A549 (cell line): ENCODE measurements at regions not wholly inside any gene's neighbourhood (a gene's known extent, or its start where the extent isn't known, plus 50 kb on each side); places are given as distances from the start of the nearest gene placed in this dataset.

Experiments used
- ATAC-seq, 2 experiments: fragments of 200-7000 bp in 1 of 2; fragments of >200 bp in 1 of 2; cut with Nextera tagmentation in 1 of 2; cut with Tn5 transposase in 1 of 2; 3 replicates each; pipeline versions ENCODE4 v1.8.0 to v1.9.1; 2018 to 2020; ENCODE audit warnings: mild to moderate bottlenecking in 1 of 2, moderate library complexity in 1 of 2
- CTCF ChIA-PET: fragments of 300-600 bp; sonication (Branson Sonifier 250); formaldehyde crosslinking; extraction: SDS; loops from one replicate; lab custom pipeline; 2021; ENCODE audit warnings: antibody characterized with exemption, inconsistent platforms; lab: Yijun Ruan, JAX
- POLR2A ChIA-PET: fragments of 350-600 bp; formaldehyde crosslinking; extraction: SDS; loops from one replicate; lab custom pipeline; 2021; ENCODE audit warnings: antibody characterized with exemption, inconsistent platforms; lab: Yijun Ruan, JAX
- DNase-seq, 2 experiments: peaks; one replicate each; pipeline versions ENCODE4 v3.0.0 to v3.0.0-alpha.2; 2011 to 2016; ENCODE audit warnings: low read depth in 1 of 2, low spot score in 1 of 2
- FAIRE-seq: peaks from 2 replicates; lab custom pipeline; 2011; peaks lifted over from hg19 to GRCh38; lab: Jason Lieb, UNC
- H3K27ac ChIP-seq, 2 experiments: fragments of >200 bp; sonication (Bioruptor Twin); formaldehyde crosslinking; 3 replicates each; pipeline ENCODE4 v1.5.1; 2016 to 2017
- H3K4me1 ChIP-seq: fragments of >200 bp; sonication (Bioruptor Twin); formaldehyde crosslinking; 3 replicates; pipeline ENCODE4 v1.6.1; 2016
- H3K4me2 ChIP-seq: fragments of >200 bp; sonication (Bioruptor Twin); formaldehyde crosslinking; 3 replicates; pipeline ENCODE4 v1.6.1; 2016
- H3K4me3 ChIP-seq: fragments of >200 bp; sonication (Bioruptor Twin); formaldehyde crosslinking; 3 replicates; pipeline ENCODE4 v1.5.1; 2016
- H3K9me3 ChIP-seq: fragments of >200 bp; sonication (Bioruptor Twin); formaldehyde crosslinking; 3 replicates; pipeline ENCODE4 v1.6.1; 2016
- CEBPB ChIP-seq, 2 experiments: fragments of >200 bp in 1 of 2; sonication (Bioruptor Twin) in 1 of 2; formaldehyde crosslinking in 1 of 2; IDR thresholded peaks; 2 replicates each; pipeline ENCODE4 v1.6.1; 2012 to 2016
- CHD4 ChIP-seq: fragments of 200-600 bp; sonication (generic); IDR thresholded peaks from 2 replicates; pipeline ENCODE4 v1.6.1; 2016; ENCODE audit warnings: antibody characterized with exemption, mild to moderate bottlenecking, borderline replicate concordance
- EP300 ChIP-seq, 2 experiments: fragments of >200 bp; sonication (Bioruptor Twin); formaldehyde crosslinking; IDR thresholded peaks; 2 replicates in 1 of 2; 3 replicates in 1 of 2; pipeline ENCODE4 v1.6.1; 2016 to 2017
- GATA3 ChIP-seq: IDR thresholded peaks from 2 replicates; pipeline ENCODE4 v1.6.1; 2012; ENCODE audit warnings: borderline replicate concordance
- HOXA7 ChIP-seq: fragments of 250-450 bp; sonication (Bioruptor Pico); IDR thresholded peaks from 2 replicates; pipeline ENCODE4 v1.5.0; 2020; ENCODE audit warnings: mild to moderate bottlenecking, moderate library complexity
- HOXB5 ChIP-seq: fragments of 250-450 bp; sonication (Bioruptor Pico); IDR thresholded peaks from 2 replicates; pipeline ENCODE4 v1.5.0; 2020; ENCODE audit warnings: mild to moderate bottlenecking, moderate library complexity
- MAFK ChIP-seq: fragments of 450-650 bp; IDR thresholded peaks from 2 replicates; pipeline ENCODE4 v1.6.1; 2014; ENCODE audit not compliant: partially characterized antibody
- MYC ChIP-seq: IDR thresholded peaks from 2 replicates; pipeline ENCODE4 v1.6.1; 2012; ENCODE audit warnings: mild to moderate bottlenecking, inconsistent platforms, low read length, improper control_type of control experiment, borderline replicate concordance
- NR3C1 ChIP-seq: fragments of >200 bp; sonication (Bioruptor Twin); formaldehyde crosslinking; IDR thresholded peaks from 3 replicates; pipeline ENCODE4 v1.6.1; 2017
- PBX3 ChIP-seq: IDR thresholded peaks from 2 replicates; pipeline ENCODE4 v1.6.1; 2012
- RNF2 ChIP-seq: fragments of 200-600 bp; sonication (generic); IDR thresholded peaks from 2 replicates; pipeline ENCODE4 v1.6.1; 2016; ENCODE audit warnings: low read depth, mild to moderate bottlenecking, antibody characterized with exemption, moderate library complexity, borderline replicate concordance
- TFCP2L1 ChIP-seq: fragments of 250-450 bp; sonication (Bioruptor Pico); IDR thresholded peaks from 2 replicates; pipeline ENCODE4 v1.5.0; 2021; ENCODE audit warnings: mild to moderate bottlenecking
- ZNF302 ChIP-seq: fragments of 250-450 bp; sonication (Bioruptor Pico); IDR thresholded peaks from 2 replicates; pipeline ENCODE4 v1.9.0; 2021; ENCODE audit warnings: inconsistent platforms, mild to moderate bottlenecking, moderate library complexity
- ZSCAN20 ChIP-seq: fragments of 250-450 bp; sonication (Bioruptor Pico); IDR thresholded peaks from 2 replicates; pipeline ENCODE4 v1.8.0; 2022; ENCODE audit warnings: mild to moderate bottlenecking, moderate library complexity
- WGBS: methylation state at CpG from one replicate; pipeline ENCODE4 v1.1.6; 2017; ENCODE audit errors: missing lambda C conversion rate; 5-methylcytosine and 5-hydroxymethylcytosine counted together

- TF ChIP-seq ZSCAN20: peak; percentile 87
- TF ChIP-seq, all 56 proteins: peak for 27
These were observed 69.7 kb upstream of the TNS3 start (continued) for GRCh38 chr7:47651355-47652317.

GRCh38 chr7:47649919-47650318 lies 68.0 kb upstream of the TNS3 start:
- H3K27ac ChIP-seq: peak overlapping the region; percentile 91 to 96
- peaks cover 78% of the 10 kb centered on the region for H3K4me1 ChIP-seq
- no peak overlapping the region for H3K4me2 ChIP-seq
- DNase-seq (no peak), ATAC-seq (no peak), FAIRE-seq (no peak)
- no peaks in the 10 kb centered on the region for H3K9me3 ChIP-seq
- TF ChIP-seq NR3C1 (no peak), EP300 (IDR thresholded peaks at IDR 0.05) (no peak), CEBPB (IDR thresholded peaks at IDR 0.05) (no peak), MYC (no peak), HOXB5 (no peak)
- CTCF ChIA-PET: interaction anchor here (1.0 to 1.4 kb wide), 2 partner anchors 10 to 39 kb away, joined by 3 to 5 read pairs; no protein-coding TSS in a partner anchor
- H3K4me3 ChIP-seq: no peak overlapping the region
- POLR2A ChIA-PET: no interaction called here
- WGBS: 87% methylated on average over 7 of the region's 7 CpGs

- Histone ChIP-seq H3K27ac (peak overlapping the region; percentile 91 to 96), H3K4me1 (peaks cover 62% of the 10 kb centered on the region), H3K4me3 (no peak overlapping the region), H3K4me2 (no peak overlapping the region), H3K9me3 (peaks cover 8% of the 10 kb centered on the region)
- ChIA-PET POLR2A (interaction anchor here (0.6 kb wide), 1 partner anchor 19 kb away, joined by 4 read pairs; no protein-coding TSS in a partner anchor), CTCF (interaction anchor here (1.0 to 1.3 kb wide), 3 partner anchors 13 to 171 kb away, joined by 3 to 5 read pairs (median 4); no protein-coding TSS in a partner anchor)
- DNase-seq (no peak), ATAC-seq (no peak), FAIRE-seq (no peak)
- WGBS: 80% methylated on average over 7 of the region's 7 CpGs
- no peak for TF ChIP-seq RNF2
- TF ChIP-seq NR3C1: no peak
- TF ChIP-seq EP300 (IDR thresholded peaks at IDR 0.05): no peak
- no peak for TF ChIP-seq GATA3
- no peak for TF ChIP-seq PBX3
- TF ChIP-seq ZNF302 (CRISPR knock-in tag): no peak
- no peak for TF ChIP-seq MAFK
- TF ChIP-seq TFCP2L1: no peak
These were observed 66.5 kb upstream of the TNS3 start for GRCh38 chr7:47648275-47648925.

GRCh38 chr7:47647918-47648250 lies 66.0 kb upstream of the TNS3 start:
- ATAC-seq (no peak), FAIRE-seq (no peak)
- Histone ChIP-seq H3K9me3 (peaks cover 12% of the 10 kb centered on the region), H3K4me3 (no peak overlapping the region), H3K27ac (peak overlapping the region; percentile 91 to 96), H3K4me1 (peaks cover 57% of the 10 kb centered on the region)
- WGBS: 96% methylated on average over 2 of the region's 2 CpGs
- TF ChIP-seq CHD4 (no peak), HOXA7 (CRISPR knock-in tag) (no peak)
- TF ChIP-seq, all 56 proteins: peak for 0
- CTCF ChIA-PET: interaction anchor here (1.0 to 1.3 kb wide), 3 partner anchors 13 to 171 kb away, joined by 3 to 5 read pairs (median 4); no protein-coding TSS in a partner anchor
- POLR2A ChIA-PET: interaction anchor here (0.6 kb wide), 1 partner anchor 20 kb away, joined by 4 read pairs; no protein-coding TSS in a partner anchor
- H3K4me2 ChIP-seq: no peak overlapping the region
- no peak for DNase-seq
